Ascending aorta (tissue), 2 donors: ENCODE measurements at regions not wholly inside any gene's neighbourhood (a gene's known extent, or its start where the extent isn't known, plus 50 kb on each side); places are given as distances from the start of the nearest gene placed in this dataset.
"Not testable (repeated sequence)": the region's sequence is repeated elsewhere in the genome, so short reads cannot be mapped to it uniquely, and the experiment has no call there.

Experiments
- DNase-seq, 2 donors: peaks; one replicate each; pipeline ENCODE4 v3.0.0-alpha.2; 2019; ENCODE audit warnings: low spot score in 2 of 2
- H3K27ac ChIP-seq, 2 donors: fragments of 200-600 bp; sonication (generic); one replicate each; pipeline ENCODE4 v1.5.1; 2016 to 2017; ENCODE audit warnings: mild to moderate bottlenecking in 1 of 2
- H3K27me3 ChIP-seq: fragments of 200-600 bp; sonication (generic); one replicate; pipeline ENCODE4 v1.5.1; 2017
- H3K36me3 ChIP-seq, 2 donors: fragments of 200-600 bp; sonication (generic); one replicate each; pipeline ENCODE4 v1.5.1; 2016
- H3K4me1 ChIP-seq, 2 donors: fragments of 200-600 bp; sonication (generic); one replicate each; pipeline ENCODE4 v1.5.1; 2016 to 2017; ENCODE audit warnings: mild to moderate bottlenecking in 1 of 2
- H3K4me3 ChIP-seq, 2 donors: fragments of 200-600 bp; sonication (generic); one replicate each; pipeline ENCODE4 v1.5.1; 2016 to 2017; ENCODE audit warnings: mild to moderate bottlenecking in 1 of 2
- H3K9me3 ChIP-seq, 2 donors: fragments of 200-600 bp; sonication (generic); one replicate each; pipeline ENCODE4 v1.5.1; 2016
- CTCF ChIP-seq, 3 experiments: fragments of 200-600 bp in 2 of 3; fragments of 450-650 bp in 1 of 3; sonication (generic) in 2 of 3; IDR thresholded peaks; one replicate each; pipeline ENCODE4 v1.5.1; 2016 to 2019; ENCODE audit warnings: antibody characterized with exemption in 3 of 3, mild to moderate bottlenecking in 1 of 3, moderate library complexity in 1 of 3
- intact Hi-C: fragments of 100-400 bp; cut with DNase I; formaldehyde crosslinking; loops from one replicate; pipeline ENCODE4 v1.15.1; 2023

- Histone ChIP-seq H3K27ac (no peak overlapping the region), H3K27me3 (no peaks in the 10 kb centered on the region), H3K4me1 (no peaks in the 10 kb centered on the region), H3K4me3 (no peak overlapping the region), H3K9me3 (peaks cover 0 to under 1% of the 10 kb centered on the region in 2 donors), H3K36me3 (no peaks in the 10 kb centered on the region)
- DNase-seq: no peak
- intact Hi-C loops: no loop called here
- no peak for TF ChIP-seq CTCF (IDR thresholded peaks at IDR 0.05)
Observed at GRCh38 chr2:223297788-223298187, 245.8 kb downstream of the KCNE4 start.

- H3K27ac ChIP-seq, H3K4me1 ChIP-seq, H3K27me3 ChIP-seq, DNase-seq, H3K4me3 ChIP-seq, intact Hi-C loops, H3K36me3 ChIP-seq, H3K9me3 ChIP-seq: not testable (repeated sequence)
Observed at GRCh38 chr2:223298329-223298728, 246.3 kb downstream of the KCNE4 start.

DNA sequence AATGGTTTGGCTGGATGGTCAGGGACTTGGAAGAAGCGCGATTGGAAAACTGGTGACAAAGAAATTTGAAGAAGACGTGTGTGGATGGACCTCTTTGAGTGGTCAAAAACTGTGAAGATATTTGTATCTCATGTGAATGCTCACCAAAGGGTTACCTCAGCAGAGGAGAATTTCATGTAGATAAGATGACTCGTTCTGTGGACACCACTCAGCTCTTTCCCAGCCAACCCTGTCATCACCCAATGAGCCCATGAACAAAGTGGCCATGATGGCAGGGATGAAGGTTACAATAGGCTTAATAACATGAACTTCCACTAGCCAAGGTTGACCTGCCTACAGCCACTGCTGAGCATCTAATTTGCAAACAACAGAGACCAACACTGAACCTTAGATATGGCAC is 248.3 kb downstream of the KCNE4 start:
- intact Hi-C loops: no loop called here
- TF ChIP-seq CTCF (IDR thresholded peaks at IDR 0.05): no peak
- H3K9me3 ChIP-seq: no peaks in the 10 kb centered on the region
- H3K4me1 ChIP-seq: no peaks in the 10 kb centered on the region
- no peak overlapping the region for H3K27ac ChIP-seq
- H3K36me3 ChIP-seq: no peaks in the 10 kb centered on the region
- H3K27me3 ChIP-seq: no peaks in the 10 kb centered on the region
- H3K4me3 ChIP-seq: no peak overlapping the region
- no peak for DNase-seq

GRCh38 chr2:223306371-223306770 is 254.4 kb downstream of the KCNE4 start:
- intact Hi-C loops: no loop called here
- no peak overlapping the region for H3K4me3 ChIP-seq
- H3K9me3 ChIP-seq: no peaks in the 10 kb centered on the region
- no peak for DNase-seq
- peak in 1 of 3 experiments; percentile 31 for TF ChIP-seq CTCF (IDR thresholded peaks at IDR 0.05)
- no peaks in the 10 kb centered on the region for H3K27me3 ChIP-seq
- H3K36me3 ChIP-seq: no peaks in the 10 kb centered on the region
- H3K27ac ChIP-seq: no peak overlapping the region
- H3K4me1 ChIP-seq: no peaks in the 10 kb centered on the region

DNA sequence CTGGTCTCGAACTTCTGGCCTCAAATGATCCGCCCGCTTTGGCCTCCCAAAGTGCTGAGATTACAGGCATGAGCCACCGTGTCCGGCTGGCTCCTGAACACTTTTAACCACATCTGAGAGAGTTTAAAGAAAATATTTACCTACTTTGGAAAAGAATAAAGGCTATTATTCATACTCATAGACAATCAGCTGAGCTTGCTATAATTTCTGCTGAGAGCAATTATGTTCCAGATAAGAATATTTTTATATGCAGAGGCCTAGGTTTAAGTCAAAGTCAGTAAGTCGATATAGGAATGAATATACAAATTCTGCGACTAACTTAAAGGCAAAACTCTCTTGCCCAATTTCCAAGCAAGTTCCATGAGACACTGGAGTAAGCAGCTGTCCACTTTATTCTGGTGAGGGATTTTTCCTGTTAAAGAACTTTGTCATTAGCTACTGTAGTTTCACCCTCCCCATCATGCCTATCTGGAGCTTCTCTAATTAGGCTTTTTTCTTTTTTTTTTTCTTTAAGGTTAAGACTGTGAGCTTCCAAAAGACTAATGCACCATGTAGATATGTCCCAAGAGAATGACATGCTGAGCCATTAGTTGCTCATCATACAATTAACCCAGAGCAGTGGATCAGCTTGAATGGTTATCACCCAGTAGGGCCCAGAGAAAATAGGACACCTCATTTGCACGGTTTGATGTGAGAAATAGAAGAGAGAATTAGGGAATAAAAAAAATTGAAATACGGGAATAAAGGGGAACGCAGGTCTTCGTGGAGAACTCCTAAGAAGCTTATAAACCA is 260.1 kb downstream of the KCNE4 start:
- Histone ChIP-seq H3K27me3 (no peaks in the 10 kb centered on the region), H3K27ac (no peak overlapping the region), H3K36me3 (no peaks in the 10 kb centered on the region), H3K9me3 (no peaks in the 10 kb centered on the region), H3K4me3 (no peak overlapping the region), H3K4me1 (no peaks in the 10 kb centered on the region)
- no peak for TF ChIP-seq CTCF (IDR thresholded peaks at IDR 0.05)
- intact Hi-C loops: no loop called here
- no peak for DNase-seq

DNA sequence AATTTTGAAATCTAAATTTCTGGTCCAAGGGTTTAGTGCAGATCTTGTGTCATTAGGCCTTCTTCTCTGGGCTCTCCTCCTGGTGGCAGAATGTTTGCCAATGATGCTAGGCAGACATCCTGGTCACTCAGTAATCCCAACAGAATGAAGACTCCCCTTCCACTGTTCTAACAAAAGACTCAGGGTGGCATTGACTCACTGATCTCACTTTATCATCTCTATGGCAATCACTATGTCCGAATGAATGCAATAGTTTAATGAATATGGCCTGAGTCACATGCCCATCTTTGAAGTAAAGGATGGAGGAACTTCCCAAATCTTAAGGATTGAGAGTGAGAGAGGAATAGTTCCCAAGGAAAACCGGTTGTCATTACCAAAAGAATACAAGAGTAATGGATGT is 261.1 kb downstream of the KCNE4 start:
- no peak for TF ChIP-seq CTCF (IDR thresholded peaks at IDR 0.05)
- H3K36me3 ChIP-seq: no peaks in the 10 kb centered on the region
- H3K4me3 ChIP-seq: no peak overlapping the region
- no peak for DNase-seq
- no peaks in the 10 kb centered on the region for H3K4me1 ChIP-seq
- H3K9me3 ChIP-seq: no peaks in the 10 kb centered on the region
- intact Hi-C loops: no loop called here
- no peak overlapping the region for H3K27ac ChIP-seq
- H3K27me3 ChIP-seq: no peaks in the 10 kb centered on the region
